ENCODE measurements at regions not wholly inside any gene's neighbourhood (a gene's known extent, or its start where the extent isn't known, plus 50 kb on each side); places are given as distances from the start of the nearest gene placed in this dataset.

GRCh38 chr2:19274439-19274838 is 84.0 kb downstream of the OSR1 start:
- no peaks in the 10 kb centered on the region for H4K20me1 ChIP-seq (ENCODE audit: insufficient read depth, low read length)
- no peak overlapping the region for H3K23ac ChIP-seq (ENCODE audit: low read depth, low read length)
- no peak overlapping the region for H2BK15ac ChIP-seq (ENCODE audit: low read depth, low read length)
- intact Hi-C loops (cut with micrococcal nuclease), result no loop called here
- no peak overlapping the region for H3K14ac ChIP-seq (replicated peaks; ENCODE audit: low read depth, low read length)
- no TSS peak for BruUV-seq (replicated peaks)
- no peak overlapping the region for H3K9ac ChIP-seq (ENCODE audit: low read depth, low read length)
- dilution Hi-C loops (cut with HindIII; ENCODE audit: low sequenced_read_pairs, unreplicated experiment), result no loop called here
- in situ Hi-C loops (cut with MboI; ENCODE audit: low sequenced_read_pairs), result no loop called here
- H2AK9ac ChIP-seq (replicated peaks; ENCODE audit: low read depth, low read length, poor library complexity), result no peak overlapping the region
- no peak overlapping the region for H4K5ac ChIP-seq (ENCODE audit: low read depth, low read length)
- TF ChIP-seq MAFK (IDR thresholded peaks at IDR 0.05; ENCODE audit: low read depth, low read length), result no peak
- no peak for TF ChIP-seq ELK1 (IDR thresholded peaks at IDR 0.05; ENCODE audit: borderline replicate concordance, low read depth, low read length)
- no peak for TF ChIP-seq MAZ (IDR thresholded peaks at IDR 0.05; ENCODE audit: borderline replicate concordance, low read depth, low read length)
- no peak for TF ChIP-seq CTCF (conservative IDR thresholded peaks at IDR 0.05; ENCODE audit: low read depth, low read length)
- TF ChIP-seq FOS (IDR thresholded peaks at IDR 0.05; ENCODE audit: low read depth, low read length), result no peak
- TF ChIP-seq POLR2A (IDR thresholded peaks at IDR 0.05; ENCODE audit: low read depth, low read length), result no peak
- no peak for TF ChIP-seq SMC3 (IDR thresholded peaks at IDR 0.05; ENCODE audit: low read depth, low read length)
- no peak for TF ChIP-seq BHLHE40 (IDR thresholded peaks at IDR 0.05; ENCODE audit: low read depth, low read length)
- no peak for TF ChIP-seq RFX5 (IDR thresholded peaks at IDR 0.05; ENCODE audit: low read depth, low read length)
- TF ChIP-seq, protein P1, sequence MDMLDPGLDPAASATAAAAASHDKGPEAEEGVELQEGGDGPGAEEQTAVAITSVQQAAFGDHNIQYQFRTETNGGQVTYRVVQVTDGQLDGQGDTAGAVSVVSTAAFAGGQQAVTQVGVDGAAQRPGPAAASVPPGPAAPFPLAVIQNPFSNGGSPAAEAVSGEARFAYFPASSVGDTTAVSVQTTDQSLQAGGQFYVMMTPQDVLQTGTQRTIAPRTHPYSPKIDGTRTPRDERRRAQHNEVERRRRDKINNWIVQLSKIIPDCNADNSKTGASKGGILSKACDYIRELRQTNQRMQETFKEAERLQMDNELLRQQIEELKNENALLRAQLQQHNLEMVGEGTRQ (IDR thresholded peaks at IDR 0.05; ENCODE audit: low read depth, low read length), result no peak
- no peaks in the 10 kb centered on the region for H3K36me3 ChIP-seq (ENCODE audit: control insufficient read depth, insufficient read depth, low read length)
- H3K56ac ChIP-seq (ENCODE audit: extremely low read depth, insufficient read depth, low read length), result no peak overlapping the region
- POLR2A ChIA-PET (ENCODE audit: unreplicated experiment), result interaction anchor here (0.6 kb wide), 1 partner anchor 84 kb away, joined by 10 read pairs; no protein-coding TSS in a partner anchor
- H2AFZ ChIP-seq (replicated peaks; ENCODE audit: low read length, poor library complexity), result no peak overlapping the region
- no peak overlapping the region for H2BK20ac ChIP-seq (ENCODE audit: low read depth, low read length)
- no peak overlapping the region for H3K27ac ChIP-seq (ENCODE audit: insufficient read depth, low read length)
- no peak overlapping the region for H3K18ac ChIP-seq (ENCODE audit: low read depth, low read length)
- no peak overlapping the region for H4K91ac ChIP-seq (ENCODE audit: insufficient read depth, low read depth, low read length)
- no peak overlapping the region for H2BK5ac ChIP-seq (ENCODE audit: low read depth, low read length, poor library complexity, severe bottlenecking)
- H3K9me3 ChIP-seq (ENCODE audit: control insufficient read depth, insufficient read depth, low read length), result no peaks in the 10 kb centered on the region
- no peaks in the 10 kb centered on the region for H3K79me1 ChIP-seq (ENCODE audit: low read depth in 1 of 2, low read length in 2 of 2)
- no peak overlapping the region for H4K8ac ChIP-seq (ENCODE audit: low read depth in 2 of 2, low read length in 2 of 2)
- H3K4me1 ChIP-seq (ENCODE audit: control insufficient read depth, insufficient read depth, low read length), result peaks cover 2% of the 10 kb centered on the region
- H3K4ac ChIP-seq (ENCODE audit: low read depth, low read length), result no peak overlapping the region
- no peak overlapping the region for H3K4me2 ChIP-seq (ENCODE audit: low read depth, low read length)
- H2BK120ac ChIP-seq (ENCODE audit: low read depth, low read length), result no peak overlapping the region
- H3K4me3 ChIP-seq (ENCODE audit: insufficient read depth, low read depth, low read length), result no peak overlapping the region
- CTCF ChIA-PET, result interaction anchor here (0.9 kb wide), 1 partner anchor 13 kb away, joined by 3 read pairs; no protein-coding TSS in a partner anchor
- H3K9me1 ChIP-seq (ENCODE audit: insufficient read depth, low read length), result no peaks in the 10 kb centered on the region
- no peak overlapping the region for H2AK5ac ChIP-seq (ENCODE audit: low read depth, low read length)
- DNase-seq (peak; percentile 59), ATAC-seq (ENCODE audit: low read depth) (peak; percentile 92)
- H3K27me3 ChIP-seq (ENCODE audit: control insufficient read depth, insufficient read depth, low read length), result no peaks in the 10 kb centered on the region

All from IMR-90 (cell line).